HCT116 (cell line): ENCODE measurements at regions not wholly inside any gene's neighbourhood (a gene's known extent, or its start where the extent isn't known, plus 50 kb on each side); places are given as distances from the start of the nearest gene placed in this dataset.

ENCODE experiments used
- ATAC-seq: fragments of 200-7000 bp; cut with Tn5 transposase; 2 replicates; pipeline ENCODE4 v1.9.1; 2020; ENCODE audit warnings: mild to moderate bottlenecking, moderate library complexity
- BruUV-seq: library from RNA; stranded (reverse); fragments of 400-500 nt; replicated peaks from 2 replicates; lab custom pipeline; 2021; lab: Mats Ljungman, UMichigan
- CTCF ChIA-PET: fragments of 300-600 bp; sonication (Branson Sonifier 250); formaldehyde crosslinking; loops from one replicate; lab custom pipeline; 2021; ENCODE audit warnings: antibody characterized with exemption; lab: Charles Lee
- POLR2A ChIA-PET: fragments of 300-600, 350-600 bp; sonication (Branson Sonifier 250); formaldehyde crosslinking; loops from one replicate; lab custom pipeline; 2021; ENCODE audit warnings: antibody characterized with exemption; lab: Charles Lee
- RAD21 ChIA-PET, 2 experiments: fragments of 300-600 bp; sonication (Branson Sonifier 250); formaldehyde crosslinking; loops; one replicate each; lab custom pipeline; 2023; ENCODE audit warnings: low total read pairs in 2 of 2; ENCODE audit not compliant: uncharacterized antibody in 2 of 2, unreplicated experiment in 2 of 2, low non-redundant PET in 1 of 2; lab: Charles Lee
- DNase-seq: peaks from one replicate; pipeline ENCODE4 v3.0.0-alpha.2; 2010; ENCODE audit warnings: low read depth, low spot score
- H2AFZ ChIP-seq: fragments of 200-600 bp; shearing (Covaris generic), sonication (generic); 2 replicates; pipeline ENCODE4 v1.6.1; 2017; ENCODE audit warnings: low read depth, mixed run types, mixed read lengths, antibody characterized with exemption, low read length; ENCODE audit not compliant: poor library complexity, severe bottlenecking
- H3K27ac ChIP-seq: 2 replicates; pipeline ENCODE4 v1.5.1; 2012; ENCODE audit warnings: low read depth, low read length
- H3K27me3 ChIP-seq: fragments of 200-600 bp; sonication (generic); 2 replicates; pipeline ENCODE4 v1.6.1; 2016; ENCODE audit warnings: mixed run types, low read length, mixed read lengths; ENCODE audit not compliant: insufficient read depth
- H3K36me3 ChIP-seq, 2 experiments: fragments of 200-500 bp in 1 of 2; fragments of 200-600 bp in 1 of 2; sonication (Bioruptor generic) in 1 of 2; sonication (generic) in 1 of 2; 2 replicates each; pipeline versions ENCODE4 v1.5.1 to v1.6.1; 2014 to 2016; ENCODE audit warnings: low read length in 2 of 2, inconsistent platforms in 1 of 2, mixed read lengths in 1 of 2, mixed run types in 1 of 2; ENCODE audit not compliant: insufficient read depth in 2 of 2, control insufficient read depth in 1 of 2
- H3K4me1 ChIP-seq, 2 experiments: fragments of 200-600 bp in 1 of 2; sonication (generic) in 1 of 2; 2 replicates each; pipeline versions ENCODE4 v1.5.1 to v1.6.1; 2012 to 2017; ENCODE audit warnings: low read length in 2 of 2, inconsistent platforms in 1 of 2, mild to moderate bottlenecking in 1 of 2, mixed read lengths in 1 of 2, mixed run types in 1 of 2, moderate library complexity in 1 of 2; ENCODE audit not compliant: insufficient read depth in 2 of 2, control insufficient read depth in 1 of 2
- H3K4me2 ChIP-seq: fragments of 200-600 bp; sonication (generic); 2 replicates; pipeline ENCODE4 v1.6.1; 2017; ENCODE audit warnings: mixed run types, low read length, mixed read lengths
- H3K4me3 ChIP-seq, 2 experiments: fragments of 200-600 bp in 1 of 2; sonication (generic) in 1 of 2; replicated peaks in 1 of 2; 2 replicates each; pipeline ENCODE4 v1.5.1; 2011 to 2016; ENCODE audit warnings: low read length in 2 of 2, control low read depth in 1 of 2, low read depth in 1 of 2, mild to moderate bottlenecking in 1 of 2, mixed read lengths in 1 of 2, mixed run types in 1 of 2
- H3K79me2 ChIP-seq: fragments of 200-600 bp; sonication (generic); 2 replicates; pipeline ENCODE4 v1.6.1; 2017; ENCODE audit warnings: mild to moderate bottlenecking, mixed run types, low read length, moderate library complexity, mixed read lengths; ENCODE audit not compliant: insufficient read depth
- H3K9ac ChIP-seq: fragments of 200-600 bp; sonication (generic); 2 replicates; pipeline ENCODE4 v1.6.1; 2016; ENCODE audit warnings: low read length, mixed read lengths
- H3K9me2 ChIP-seq: fragments of 200-600 bp; sonication (generic), shearing (Covaris generic); 2 replicates; pipeline ENCODE4 v1.6.1; 2017; ENCODE audit warnings: mixed run types, mild to moderate bottlenecking, moderate library complexity; ENCODE audit not compliant: insufficient read depth
- H3K9me3 ChIP-seq, 2 experiments: fragments of 200-500 bp in 1 of 2; fragments of 200-600 bp in 1 of 2; sonication (Bioruptor generic) in 1 of 2; sonication (generic) in 1 of 2; 2 replicates each; pipeline ENCODE4 v1.6.1; 2014 to 2017; ENCODE audit warnings: low read length in 2 of 2, mixed read lengths in 2 of 2, inconsistent platforms in 1 of 2, low read depth in 1 of 2, mild to moderate bottlenecking in 1 of 2, mixed run types in 1 of 2, moderate library complexity in 1 of 2; ENCODE audit not compliant: control insufficient read depth in 1 of 2, insufficient read depth in 1 of 2
- H4K20me1 ChIP-seq: fragments of 200-600 bp; sonication (generic), shearing (Covaris generic); 2 replicates; pipeline ENCODE4 v1.6.1; 2017; ENCODE audit warnings: mixed run types, mild to moderate bottlenecking, moderate library complexity; ENCODE audit not compliant: insufficient read depth
- CBX3 ChIP-seq: IDR thresholded peaks from 2 replicates; pipeline ENCODE4 v1.6.1; 2012; ENCODE audit warnings: low read depth
- EGR1 ChIP-seq: IDR thresholded peaks from 2 replicates; pipeline ENCODE4 v1.6.1; 2012; ENCODE audit warnings: low read depth
- EZH2 ChIP-seq: fragments of 200-600 bp; sonication (generic); IDR thresholded peaks from 2 replicates; pipeline ENCODE4 v1.6.1; 2017; ENCODE audit warnings: antibody characterized with exemption, mixed run types
- EZH2phosphoT487 ChIP-seq: fragments of 200-600 bp; IDR thresholded peaks from 2 replicates; pipeline ENCODE4 v1.6.1; 2018; ENCODE audit warnings: antibody characterized with exemption, borderline replicate concordance
- FOSL1 ChIP-seq: IDR thresholded peaks from 2 replicates; pipeline ENCODE4 v1.6.1; 2012; ENCODE audit warnings: low read depth
- JUND ChIP-seq: IDR thresholded peaks from 2 replicates; pipeline ENCODE4 v1.6.1; 2012
- POLR2A ChIP-seq: IDR thresholded peaks from 2 replicates; pipeline ENCODE4 v1.7.0; 2011; ENCODE audit warnings: borderline replicate concordance; ENCODE audit not compliant: insufficient read depth, insufficient read length; ENCODE audit errors: extremely low read depth
- POLR2AphosphoS5 ChIP-seq: IDR thresholded peaks from 2 replicates; pipeline ENCODE4 v1.6.1; 2011; ENCODE audit warnings: mild to moderate bottlenecking, low read depth, low read length, moderate library complexity
- RAD21 ChIP-seq: IDR thresholded peaks from 2 replicates; pipeline ENCODE4 v1.6.1; 2012; ENCODE audit warnings: low read depth, mild to moderate bottlenecking
- SP1 ChIP-seq: IDR thresholded peaks from 2 replicates; pipeline ENCODE4 v1.6.1; 2012; ENCODE audit warnings: low read depth
- TCF7L2 ChIP-seq: IDR thresholded peaks from 2 replicates; pipeline ENCODE4 v1.7.0; 2011; ENCODE audit warnings: borderline replicate concordance, inconsistent platforms; ENCODE audit not compliant: insufficient read depth, insufficient read length; ENCODE audit errors: extremely low read depth
- ZFX ChIP-seq: fragments of 450-650 bp; IDR thresholded peaks from 2 replicates; pipeline ENCODE4 v1.6.1; 2017
- intact Hi-C: fragments of 100-400 bp; cut with micrococcal nuclease; formaldehyde crosslinking; loops from 2 replicates; pipeline ENCODE4 v1.10.0; 2022
- TF ChIP-seq, protein P1 (sequence below): IDR thresholded peaks from 2 replicates; pipeline ENCODE4 v1.6.1; 2012; ENCODE audit warnings: low read depth
- TF ChIP-seq, protein P2 (sequence below): IDR thresholded peaks from 2 replicates; pipeline ENCODE4 v1.6.1; 2012
- TF ChIP-seq, protein P3 (sequence below), 3 experiments: fragments of 200-600 bp in 1 of 3; sonication (generic) in 1 of 3; IDR thresholded peaks in 2 of 3; conservative IDR thresholded peaks in 1 of 3; 2 replicates each; pipeline ENCODE4 v1.5.1; 2012 to 2017; ENCODE audit warnings: low read depth in 2 of 3, low read length in 2 of 3, antibody characterized with exemption in 1 of 3, borderline replicate concordance in 1 of 3, control low read depth in 1 of 3, mild to moderate bottlenecking in 1 of 3, mixed read lengths in 1 of 3, mixed run types in 1 of 3, moderate library complexity in 1 of 3; ENCODE audit not compliant: insufficient read depth in 1 of 3
- TF ChIP-seq, protein P4 (sequence below): IDR thresholded peaks from 2 replicates; pipeline ENCODE4 v1.6.1; 2012

DNA sequence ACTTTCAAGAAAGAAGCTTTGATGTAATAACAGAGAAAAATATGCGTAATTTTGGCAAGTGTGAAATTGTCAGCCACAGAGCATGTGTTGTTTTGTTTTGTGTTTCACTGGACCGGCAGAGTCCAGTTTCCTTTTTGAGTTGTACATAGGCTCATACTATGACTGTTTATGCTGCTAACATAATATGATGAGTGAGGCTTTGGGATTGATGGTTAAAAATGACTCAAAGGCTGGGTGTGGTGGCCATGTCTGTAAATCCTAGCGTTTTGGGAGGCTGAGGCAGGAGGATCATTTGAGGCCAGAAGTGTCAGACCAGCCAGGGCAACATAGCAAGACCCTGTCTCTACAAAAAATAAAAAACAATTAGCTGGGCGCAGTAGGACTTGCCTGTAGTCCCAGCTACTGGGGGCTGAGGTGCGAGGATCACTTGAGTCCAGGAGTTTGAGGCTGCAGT, 487.9 kb downstream of the PCNX1 start:
- ChIA-PET RAD21 (no interaction called here), POLR2A (no interaction called here), CTCF (no interaction called here)
- Histone ChIP-seq H3K9me3 (no peaks in the 10 kb centered on the region), H3K79me2 (peaks cover 6% of the 10 kb centered on the region; the same call in 1 of the 2 replicates), H3K9me2 (no peaks in the 10 kb centered on the region), H3K27me3 (no peaks in the 10 kb centered on the region), H3K36me3 (no peaks in the 10 kb centered on the region), H3K27ac (no peak overlapping the region), H3K4me3 (no peak overlapping the region), H3K4me2 (no peak overlapping the region), H3K9ac (no peak overlapping the region), H3K4me1 (no peaks in the 10 kb centered on the region), H2AFZ (no peak overlapping the region), H4K20me1 (no peaks in the 10 kb centered on the region)
- no peak for DNase-seq
- intact Hi-C loops = no loop called here
- BruUV-seq = no TSS peak
- TF ChIP-seq EZH2phosphoT487 (no peak), CBX3 (no peak), TCF7L2 (no peak), EZH2 (no peak), RAD21 (no peak), FOSL1 (no peak), EGR1 (no peak), SP1 (no peak), ZFX (no peak), POLR2AphosphoS5 (no peak), POLR2A (no peak), JUND (no peak)
- TF ChIP-seq, protein P1, sequence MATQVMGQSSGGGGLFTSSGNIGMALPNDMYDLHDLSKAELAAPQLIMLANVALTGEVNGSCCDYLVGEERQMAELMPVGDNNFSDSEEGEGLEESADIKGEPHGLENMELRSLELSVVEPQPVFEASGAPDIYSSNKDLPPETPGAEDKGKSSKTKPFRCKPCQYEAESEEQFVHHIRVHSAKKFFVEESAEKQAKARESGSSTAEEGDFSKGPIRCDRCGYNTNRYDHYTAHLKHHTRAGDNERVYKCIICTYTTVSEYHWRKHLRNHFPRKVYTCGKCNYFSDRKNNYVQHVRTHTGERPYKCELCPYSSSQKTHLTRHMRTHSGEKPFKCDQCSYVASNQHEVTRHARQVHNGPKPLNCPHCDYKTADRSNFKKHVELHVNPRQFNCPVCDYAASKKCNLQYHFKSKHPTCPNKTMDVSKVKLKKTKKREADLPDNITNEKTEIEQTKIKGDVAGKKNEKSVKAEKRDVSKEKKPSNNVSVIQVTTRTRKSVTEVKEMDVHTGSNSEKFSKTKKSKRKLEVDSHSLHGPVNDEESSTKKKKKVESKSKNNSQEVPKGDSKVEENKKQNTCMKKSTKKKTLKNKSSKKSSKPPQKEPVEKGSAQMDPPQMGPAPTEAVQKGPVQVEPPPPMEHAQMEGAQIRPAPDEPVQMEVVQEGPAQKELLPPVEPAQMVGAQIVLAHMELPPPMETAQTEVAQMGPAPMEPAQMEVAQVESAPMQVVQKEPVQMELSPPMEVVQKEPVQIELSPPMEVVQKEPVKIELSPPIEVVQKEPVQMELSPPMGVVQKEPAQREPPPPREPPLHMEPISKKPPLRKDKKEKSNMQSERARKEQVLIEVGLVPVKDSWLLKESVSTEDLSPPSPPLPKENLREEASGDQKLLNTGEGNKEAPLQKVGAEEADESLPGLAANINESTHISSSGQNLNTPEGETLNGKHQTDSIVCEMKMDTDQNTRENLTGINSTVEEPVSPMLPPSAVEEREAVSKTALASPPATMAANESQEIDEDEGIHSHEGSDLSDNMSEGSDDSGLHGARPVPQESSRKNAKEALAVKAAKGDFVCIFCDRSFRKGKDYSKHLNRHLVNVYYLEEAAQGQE = no peak
- TF ChIP-seq, protein P2, sequence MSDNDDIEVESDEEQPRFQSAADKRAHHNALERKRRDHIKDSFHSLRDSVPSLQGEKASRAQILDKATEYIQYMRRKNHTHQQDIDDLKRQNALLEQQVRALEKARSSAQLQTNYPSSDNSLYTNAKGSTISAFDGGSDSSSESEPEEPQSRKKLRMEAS = no peak
- TF ChIP-seq, protein P3, sequence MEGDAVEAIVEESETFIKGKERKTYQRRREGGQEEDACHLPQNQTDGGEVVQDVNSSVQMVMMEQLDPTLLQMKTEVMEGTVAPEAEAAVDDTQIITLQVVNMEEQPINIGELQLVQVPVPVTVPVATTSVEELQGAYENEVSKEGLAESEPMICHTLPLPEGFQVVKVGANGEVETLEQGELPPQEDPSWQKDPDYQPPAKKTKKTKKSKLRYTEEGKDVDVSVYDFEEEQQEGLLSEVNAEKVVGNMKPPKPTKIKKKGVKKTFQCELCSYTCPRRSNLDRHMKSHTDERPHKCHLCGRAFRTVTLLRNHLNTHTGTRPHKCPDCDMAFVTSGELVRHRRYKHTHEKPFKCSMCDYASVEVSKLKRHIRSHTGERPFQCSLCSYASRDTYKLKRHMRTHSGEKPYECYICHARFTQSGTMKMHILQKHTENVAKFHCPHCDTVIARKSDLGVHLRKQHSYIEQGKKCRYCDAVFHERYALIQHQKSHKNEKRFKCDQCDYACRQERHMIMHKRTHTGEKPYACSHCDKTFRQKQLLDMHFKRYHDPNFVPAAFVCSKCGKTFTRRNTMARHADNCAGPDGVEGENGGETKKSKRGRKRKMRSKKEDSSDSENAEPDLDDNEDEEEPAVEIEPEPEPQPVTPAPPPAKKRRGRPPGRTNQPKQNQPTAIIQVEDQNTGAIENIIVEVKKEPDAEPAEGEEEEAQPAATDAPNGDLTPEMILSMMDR (IDR thresholded peaks at IDR 0.05 in 2 of 3, conservative IDR thresholded peaks at IDR 0.05 in 1 of 3; ENCODE audit: borderline replicate concordance in 1 of 3, insufficient read depth in 1 of 3, low read depth in 2 of 3, low read length in 2 of 3) = no peak
- TF ChIP-seq, protein P4, sequence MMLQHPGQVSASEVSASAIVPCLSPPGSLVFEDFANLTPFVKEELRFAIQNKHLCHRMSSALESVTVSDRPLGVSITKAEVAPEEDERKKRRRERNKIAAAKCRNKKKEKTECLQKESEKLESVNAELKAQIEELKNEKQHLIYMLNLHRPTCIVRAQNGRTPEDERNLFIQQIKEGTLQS = no peak
- ATAC-seq = no peak
